ENCODE measurements at regions not wholly inside any gene's neighbourhood (a gene's known extent, or its start where the extent isn't known, plus 50 kb on each side); places are given as distances from the start of the nearest gene placed in this dataset.

DNA sequence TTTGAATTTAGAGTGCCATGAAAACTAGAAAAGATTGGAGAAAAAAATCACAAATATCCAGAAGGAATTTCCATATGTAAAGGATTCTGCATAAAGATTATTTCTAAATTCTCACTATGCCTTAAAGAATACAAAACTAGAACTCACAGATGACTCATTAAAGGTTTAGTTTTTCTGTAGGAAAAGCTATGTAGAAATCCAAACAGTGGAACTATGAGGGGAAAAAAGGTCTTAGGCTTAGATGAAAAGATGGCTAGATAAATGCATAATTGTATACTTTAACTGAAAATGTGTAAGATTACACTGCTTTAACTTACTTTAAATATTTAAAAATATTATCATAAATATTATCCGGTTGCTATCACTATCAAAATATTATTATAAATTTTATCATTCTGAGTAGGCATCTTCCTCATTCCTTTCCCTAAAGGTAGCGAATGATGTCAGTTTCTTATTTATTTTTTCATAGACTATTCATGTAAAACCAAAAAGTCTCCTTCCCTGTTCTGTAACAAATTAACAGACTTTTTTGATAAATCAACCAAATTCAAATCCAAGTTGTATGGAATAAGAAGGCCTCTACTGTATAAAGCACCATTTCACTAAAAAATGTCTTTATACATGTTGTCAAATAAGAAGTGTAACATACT is 69.1 kb upstream of the COMTD1 start:
- Mint-ChIP-seq H3K36me3 (ENCODE audit: low read depth) (no peaks in the 10 kb centered on the region), H3K27ac (no peak overlapping the region), H3K4me1 (ENCODE audit: low read depth) (no peaks in the 10 kb centered on the region), H3K4me3 (no peak overlapping the region), H3K9me3 (peaks cover 9% of the 10 kb centered on the region), H3K27me3 (peaks cover 20% of the 10 kb centered on the region)
- Histone ChIP-seq H3K36me3 (ENCODE audit: insufficient read depth, low read length) (no peaks in the 10 kb centered on the region), H3K9me3 (ENCODE audit: control insufficient read depth in 1 of 2, insufficient read depth in 1 of 2, low read length in 2 of 2) (no peaks in the 10 kb centered on the region), H3K4me1 (ENCODE audit: insufficient read depth, low read length) (no peaks in the 10 kb centered on the region), H3K27ac (ENCODE audit: low read depth in 1 of 2, low read length in 2 of 2) (no peak overlapping the region), H3K27me3 (ENCODE audit: control insufficient read depth in 1 of 2, insufficient read depth in 2 of 2, low read length in 2 of 2) (no peaks in the 10 kb centered on the region), H3K4me3 (ENCODE audit: low read length) (no peak overlapping the region)
- ATAC-seq (ENCODE audit: poor library complexity), result no peak
- CTCF ChIA-PET, result no interaction called here
- no peak for DNase-seq
- POLR2A ChIA-PET, result no interaction called here
- TF ChIP-seq CTCF (IDR thresholded peaks at IDR 0.05), result no peak
- intact Hi-C loops (cut with DNase I, micrococcal nuclease), result no loop called here

DNA sequence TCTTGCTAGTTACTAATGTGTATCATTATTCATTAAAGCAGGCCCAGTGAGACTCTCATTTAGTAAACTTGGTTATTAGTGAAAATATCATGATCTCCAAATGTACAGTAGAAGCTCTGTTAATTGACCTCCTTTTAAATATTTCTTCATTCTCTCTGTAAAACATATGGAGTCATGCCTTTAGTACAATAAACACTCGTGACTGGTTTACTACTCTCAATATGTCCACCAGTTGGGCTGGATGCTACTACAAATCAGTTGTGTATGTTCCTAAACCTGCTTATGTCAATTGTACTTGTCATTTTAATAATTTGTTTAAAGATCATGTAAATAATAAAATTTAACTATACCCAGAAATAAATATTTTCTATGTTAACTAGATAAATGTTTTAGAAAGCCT is 68.6 kb upstream of the COMTD1 start:
- H3K9me3 Mint-ChIP-seq, result peaks cover 9% of the 10 kb centered on the region
- no peak overlapping the region for H3K27ac ChIP-seq (ENCODE audit: low read depth in 1 of 2, low read length in 2 of 2)
- H3K27me3 Mint-ChIP-seq, result peaks cover 17% of the 10 kb centered on the region
- no peaks in the 10 kb centered on the region for H3K36me3 Mint-ChIP-seq (ENCODE audit: low read depth)
- H3K4me1 ChIP-seq (ENCODE audit: insufficient read depth, low read length), result no peaks in the 10 kb centered on the region
- no peak overlapping the region for H3K4me3 ChIP-seq (ENCODE audit: low read length)
- H3K27me3 ChIP-seq (ENCODE audit: control insufficient read depth in 1 of 2, insufficient read depth in 2 of 2, low read length in 2 of 2), result no peaks in the 10 kb centered on the region
- no peak for ATAC-seq (ENCODE audit: poor library complexity)
- H3K4me1 Mint-ChIP-seq (ENCODE audit: low read depth), result no peaks in the 10 kb centered on the region
- H3K9me3 ChIP-seq (ENCODE audit: control insufficient read depth in 1 of 2, insufficient read depth in 1 of 2, low read length in 2 of 2), result no peaks in the 10 kb centered on the region
- ChIA-PET POLR2A (no interaction called here), CTCF (no interaction called here)
- no peaks in the 10 kb centered on the region for H3K36me3 ChIP-seq (ENCODE audit: insufficient read depth, low read length)
- no peak overlapping the region for H3K4me3 Mint-ChIP-seq
- DNase-seq, result no peak
- H3K27ac Mint-ChIP-seq, result no peak overlapping the region
- no peak for TF ChIP-seq CTCF (IDR thresholded peaks at IDR 0.05)
- intact Hi-C loops (cut with DNase I, micrococcal nuclease), result no loop called here

- Histone ChIP-seq H3K27ac (ENCODE audit: low read depth in 1 of 2, low read length in 2 of 2) (no peak overlapping the region), H3K27me3 (ENCODE audit: control insufficient read depth in 1 of 2, insufficient read depth in 2 of 2, low read length in 2 of 2) (no peaks in the 10 kb centered on the region), H3K4me1 (ENCODE audit: insufficient read depth, low read length) (no peaks in the 10 kb centered on the region), H3K36me3 (ENCODE audit: insufficient read depth, low read length) (no peaks in the 10 kb centered on the region), H3K9me3 (ENCODE audit: control insufficient read depth in 1 of 2, insufficient read depth in 1 of 2, low read length in 2 of 2) (no peaks in the 10 kb centered on the region), H3K4me3 (ENCODE audit: low read length) (no peak overlapping the region)
- ChIA-PET POLR2A (no interaction called here), CTCF (no interaction called here)
- DNase-seq (no peak), ATAC-seq (ENCODE audit: poor library complexity) (no peak)
- no peak overlapping the region for H3K4me3 Mint-ChIP-seq
- no peak for TF ChIP-seq CTCF (IDR thresholded peaks at IDR 0.05)
- peaks cover 6% of the 10 kb centered on the region for H3K9me3 Mint-ChIP-seq
- peaks cover 13% of the 10 kb centered on the region for H3K27me3 Mint-ChIP-seq
- no peaks in the 10 kb centered on the region for H3K4me1 Mint-ChIP-seq (ENCODE audit: low read depth)
- intact Hi-C loops (cut with DNase I, micrococcal nuclease), result no loop called here
- no peak overlapping the region for H3K27ac Mint-ChIP-seq
- no peaks in the 10 kb centered on the region for H3K36me3 Mint-ChIP-seq (ENCODE audit: low read depth)
These were observed 67.5 kb upstream of the COMTD1 start for GRCh38 chr10:75303045-75303777.
